ENCODE measurements at regions not wholly inside any gene's neighbourhood (a gene's known extent, or its start where the extent isn't known, plus 50 kb on each side); places are given as distances from the start of the nearest gene placed in this dataset.

DNA sequence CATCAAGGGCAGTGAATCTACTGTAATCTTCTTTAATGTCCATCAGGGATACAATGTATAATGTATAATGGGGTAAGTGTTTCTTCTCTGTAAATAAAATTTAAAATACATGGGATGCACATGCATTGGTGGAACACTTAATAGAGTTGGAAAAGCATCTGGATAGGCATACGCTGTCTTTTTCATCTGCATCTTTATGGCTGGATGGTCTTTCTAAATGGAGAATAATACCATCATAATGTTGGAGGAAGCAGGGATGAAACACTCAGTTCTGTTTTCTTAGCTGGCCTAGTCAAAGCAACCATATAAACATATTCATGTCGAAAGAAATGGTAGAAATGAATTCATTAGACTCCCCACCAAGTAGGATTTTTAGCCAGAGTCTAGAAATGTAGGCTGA, 202.8 kb downstream of the CDCA7 start:
- TF ChIP-seq, protein P1, sequence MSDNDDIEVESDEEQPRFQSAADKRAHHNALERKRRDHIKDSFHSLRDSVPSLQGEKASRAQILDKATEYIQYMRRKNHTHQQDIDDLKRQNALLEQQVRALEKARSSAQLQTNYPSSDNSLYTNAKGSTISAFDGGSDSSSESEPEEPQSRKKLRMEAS (IDR thresholded peaks at IDR 0.05; ENCODE audit: low read depth, low read length) = no peak
- TF ChIP-seq, protein P2, sequence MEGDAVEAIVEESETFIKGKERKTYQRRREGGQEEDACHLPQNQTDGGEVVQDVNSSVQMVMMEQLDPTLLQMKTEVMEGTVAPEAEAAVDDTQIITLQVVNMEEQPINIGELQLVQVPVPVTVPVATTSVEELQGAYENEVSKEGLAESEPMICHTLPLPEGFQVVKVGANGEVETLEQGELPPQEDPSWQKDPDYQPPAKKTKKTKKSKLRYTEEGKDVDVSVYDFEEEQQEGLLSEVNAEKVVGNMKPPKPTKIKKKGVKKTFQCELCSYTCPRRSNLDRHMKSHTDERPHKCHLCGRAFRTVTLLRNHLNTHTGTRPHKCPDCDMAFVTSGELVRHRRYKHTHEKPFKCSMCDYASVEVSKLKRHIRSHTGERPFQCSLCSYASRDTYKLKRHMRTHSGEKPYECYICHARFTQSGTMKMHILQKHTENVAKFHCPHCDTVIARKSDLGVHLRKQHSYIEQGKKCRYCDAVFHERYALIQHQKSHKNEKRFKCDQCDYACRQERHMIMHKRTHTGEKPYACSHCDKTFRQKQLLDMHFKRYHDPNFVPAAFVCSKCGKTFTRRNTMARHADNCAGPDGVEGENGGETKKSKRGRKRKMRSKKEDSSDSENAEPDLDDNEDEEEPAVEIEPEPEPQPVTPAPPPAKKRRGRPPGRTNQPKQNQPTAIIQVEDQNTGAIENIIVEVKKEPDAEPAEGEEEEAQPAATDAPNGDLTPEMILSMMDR (IDR thresholded peaks at IDR 0.05; ENCODE audit: low read depth, low read length) = no peak
- TF ChIP-seq POLR2A (IDR thresholded peaks at IDR 0.05; ENCODE audit: extremely low read depth, insufficient read length) = no peak
- no peak for TF ChIP-seq MYC (IDR thresholded peaks at IDR 0.05; ENCODE audit: low read depth, low read length)

Data from NB4 (cell line).